GM21526 (cell line): ENCODE measurements at regions not wholly inside any gene's neighbourhood (a gene's known extent, or its start where the extent isn't known, plus 50 kb on each side); places are given as distances from the start of the nearest gene placed in this dataset.

Experiments used
- ATAC-seq: cut with Tn5 transposase; IDR thresholded peaks from one replicate; pipeline ENCODE4 v1.9.1; 2021; ENCODE audit warnings: moderate library complexity; ENCODE audit not compliant: unreplicated experiment, low FRiP score

- no peak for ATAC-seq
Observed at GRCh38 chr7:84354866-84355265, 160.3 kb upstream of the SEMA3A start.

- ATAC-seq: no peak
Observed at GRCh38 chr7:84354030-84354429, 159.4 kb upstream of the SEMA3A start.

GRCh38 chr7:84339306-84339705, 144.7 kb upstream of the SEMA3A start:
- no peak for ATAC-seq

GRCh38 chr7:84337429-84337828, 142.8 kb upstream of the SEMA3A start:
- ATAC-seq: no peak

- peak; percentile 16 for ATAC-seq
Observed at GRCh38 chr7:84336766-84337165, 142.2 kb upstream of the SEMA3A start.

- peak; percentile 71 for ATAC-seq
Observed at GRCh38 chr7:84336303-84336702, 141.7 kb upstream of the SEMA3A start.

GRCh38 chr7:84331616-84332015, 137.0 kb upstream of the SEMA3A start:
- no peak for ATAC-seq

- ATAC-seq: no peak
Observed at GRCh38 chr7:84328571-84328970, 134.0 kb upstream of the SEMA3A start.

GRCh38 chr7:84324136-84324630, 129.6 kb upstream of the SEMA3A start:
- ATAC-seq: no peak

GRCh38 chr7:84317536-84317935, 122.9 kb upstream of the SEMA3A start:
- ATAC-seq: no peak

- no peak for ATAC-seq
Observed at GRCh38 chr7:84314263-84314662, 119.7 kb upstream of the SEMA3A start.

GRCh38 chr7:84304407-84304806, 109.8 kb upstream of the SEMA3A start:
- no peak for ATAC-seq

GRCh38 chr7:84302949-84303348, 108.4 kb upstream of the SEMA3A start:
- no peak for ATAC-seq

- ATAC-seq: no peak
Observed at GRCh38 chr7:84297616-84298015, 103.0 kb upstream of the SEMA3A start.

- ATAC-seq: no peak
Observed at GRCh38 chr7:84294847-84295455, 100.4 kb upstream of the SEMA3A start.

- ATAC-seq: no peak
Observed at GRCh38 chr7:84294391-84294790, 99.8 kb upstream of the SEMA3A start.

- ATAC-seq: no peak
Observed at GRCh38 chr7:84291756-84292155, 97.2 kb upstream of the SEMA3A start.

- ATAC-seq: no peak
Observed at GRCh38 chr7:84283798-84284197, 89.2 kb upstream of the SEMA3A start.

GRCh38 chr7:84281518-84281917, 86.9 kb upstream of the SEMA3A start:
- ATAC-seq: no peak

- no peak for ATAC-seq
Observed at GRCh38 chr7:84277628-84278224, 83.1 kb upstream of the SEMA3A start.

GRCh38 chr7:84274029-84274638, 79.5 kb upstream of the SEMA3A start:
- ATAC-seq: no peak

- ATAC-seq: no peak
Observed at GRCh38 chr7:84271543-84271942, 77.0 kb upstream of the SEMA3A start.
